ENCODE measurements at regions not wholly inside any gene's neighbourhood (a gene's known extent, or its start where the extent isn't known, plus 50 kb on each side); places are given as distances from the start of the nearest gene placed in this dataset.

DNA sequence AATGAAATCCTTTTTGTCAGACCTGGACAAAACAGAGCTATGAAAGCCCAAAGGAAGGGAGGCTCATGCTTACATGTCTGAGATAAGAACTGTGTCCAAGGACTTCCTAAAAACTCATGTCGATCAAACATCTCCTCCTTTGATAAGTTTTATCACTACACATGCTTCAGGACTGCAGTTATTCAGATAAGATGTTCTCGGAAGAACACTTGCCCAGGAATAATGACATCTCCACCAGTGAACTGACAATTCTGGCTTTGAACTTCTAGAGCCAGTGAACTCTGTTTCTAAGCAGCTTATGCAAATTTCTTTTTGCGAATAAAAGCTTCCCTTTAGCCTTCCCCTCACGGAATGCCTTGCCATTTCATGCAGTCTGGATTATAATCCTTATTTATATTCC lies 561.6 kb downstream of the TBC1D4 start:
- intact Hi-C loops (cut with DNase I): no loop called here
- 72% methylated on average over 4 of the region's 4 CpGs for WGBS
- no peak for TF ChIP-seq POLR2AphosphoS5 (IDR thresholded peaks at IDR 0.05)
- no peak for TF ChIP-seq POLR2A (IDR thresholded peaks at IDR 0.05)
- TF ChIP-seq CTCF (IDR thresholded peaks at IDR 0.05): no peak
- H3K9me3 ChIP-seq: no peaks in the 10 kb centered on the region
- H3K27me3 ChIP-seq (replicated peaks; ENCODE audit: insufficient read depth): no peaks in the 10 kb centered on the region
- DNase-seq (ENCODE audit: low spot score): no peak
- H3K27ac ChIP-seq: no peak overlapping the region
- H3K4me1 ChIP-seq (replicated peaks): no peaks in the 10 kb centered on the region
- no peaks in the 10 kb centered on the region for H3K36me3 ChIP-seq
- no peak overlapping the region for H3K4me3 ChIP-seq

DNA sequence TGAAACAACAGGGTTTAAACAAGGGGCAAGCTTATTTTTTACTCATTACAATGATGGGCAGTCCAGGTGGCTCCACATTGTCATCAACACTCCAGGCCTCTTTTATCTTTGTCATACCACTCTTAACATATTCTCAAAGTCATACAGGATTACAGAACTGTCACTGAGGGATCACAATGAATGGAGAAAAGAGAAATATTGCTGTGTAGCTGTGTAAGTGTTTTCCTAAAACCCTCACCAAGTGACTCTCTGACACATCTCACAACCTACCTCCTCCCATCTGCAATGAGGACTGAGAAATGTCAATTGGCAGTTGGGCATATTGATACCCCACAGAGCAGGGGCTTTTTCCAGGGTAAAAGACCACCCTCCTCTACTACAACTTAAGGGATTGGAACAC lies 562.1 kb downstream of the TBC1D4 start:
- intact Hi-C loops (cut with DNase I): no loop called here
- no peak for DNase-seq (ENCODE audit: low spot score)
- Histone ChIP-seq H3K4me3 (no peak overlapping the region), H3K9me3 (no peaks in the 10 kb centered on the region), H3K4me1 (replicated peaks) (no peaks in the 10 kb centered on the region), H3K27ac (no peak overlapping the region), H3K36me3 (no peaks in the 10 kb centered on the region), H3K27me3 (replicated peaks; ENCODE audit: insufficient read depth) (no peaks in the 10 kb centered on the region)
- no peak for TF ChIP-seq POLR2AphosphoS5 (IDR thresholded peaks at IDR 0.05)
- no peak for TF ChIP-seq POLR2A (IDR thresholded peaks at IDR 0.05)
- TF ChIP-seq CTCF (IDR thresholded peaks at IDR 0.05): no peak

- Histone ChIP-seq H3K4me1 (replicated peaks) (no peaks in the 10 kb centered on the region), H3K27me3 (replicated peaks; ENCODE audit: insufficient read depth) (no peaks in the 10 kb centered on the region), H3K36me3 (no peaks in the 10 kb centered on the region), H3K27ac (no peak overlapping the region), H3K4me3 (no peak overlapping the region), H3K9me3 (no peaks in the 10 kb centered on the region)
- DNase-seq (ENCODE audit: low spot score): no peak
- TF ChIP-seq CTCF (IDR thresholded peaks at IDR 0.05) (no peak), POLR2AphosphoS5 (IDR thresholded peaks at IDR 0.05) (no peak), POLR2A (IDR thresholded peaks at IDR 0.05) (no peak)
- intact Hi-C loops (cut with DNase I): no loop called here
- WGBS: 79% methylated on average over 2 of the region's 2 CpGs
These were observed 569.1 kb downstream of the TBC1D4 start for GRCh38 chr13:74912898-74913297.

DNA sequence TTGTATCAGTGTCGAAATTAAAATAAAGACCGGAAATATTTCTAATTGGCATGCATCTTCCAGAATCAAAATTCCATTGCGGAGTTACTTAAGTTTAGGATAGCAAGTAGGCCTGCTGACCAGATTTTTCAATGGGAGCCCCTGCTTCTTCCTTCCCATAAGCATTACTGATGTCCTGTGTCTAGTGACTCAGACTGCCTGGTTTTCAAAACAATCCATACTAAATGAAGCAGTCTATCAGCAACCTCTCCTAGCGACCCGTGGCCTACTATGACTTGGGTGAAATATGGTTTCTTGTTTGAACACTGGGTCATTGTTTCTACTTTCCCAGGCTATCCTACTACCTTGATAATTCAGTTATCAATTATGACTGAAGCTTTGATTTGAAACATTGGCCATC lies 571.6 kb downstream of the TBC1D4 start:
- no peak for TF ChIP-seq POLR2A (IDR thresholded peaks at IDR 0.05)
- TF ChIP-seq CTCF (IDR thresholded peaks at IDR 0.05): no peak
- no peak for TF ChIP-seq POLR2AphosphoS5 (IDR thresholded peaks at IDR 0.05)
- Histone ChIP-seq H3K27me3 (replicated peaks; ENCODE audit: insufficient read depth) (no peaks in the 10 kb centered on the region), H3K4me1 (replicated peaks) (no peaks in the 10 kb centered on the region), H3K4me3 (no peak overlapping the region), H3K36me3 (no peaks in the 10 kb centered on the region), H3K9me3 (no peaks in the 10 kb centered on the region), H3K27ac (no peak overlapping the region)
- no peak for DNase-seq (ENCODE audit: low spot score)
- intact Hi-C loops (cut with DNase I): no loop called here
- 81% methylated on average over 5 of the region's 5 CpGs for WGBS

- 78% methylated on average over 5 of the region's 5 CpGs for WGBS
- Histone ChIP-seq H3K4me1 (replicated peaks) (no peaks in the 10 kb centered on the region), H3K9me3 (no peaks in the 10 kb centered on the region), H3K36me3 (no peaks in the 10 kb centered on the region), H3K4me3 (no peak overlapping the region), H3K27ac (no peak overlapping the region), H3K27me3 (replicated peaks; ENCODE audit: insufficient read depth) (no peaks in the 10 kb centered on the region)
- TF ChIP-seq CTCF (IDR thresholded peaks at IDR 0.05) (no peak), POLR2A (IDR thresholded peaks at IDR 0.05) (no peak), POLR2AphosphoS5 (IDR thresholded peaks at IDR 0.05) (no peak)
- intact Hi-C loops (cut with DNase I): no loop called here
- DNase-seq (ENCODE audit: low spot score): no peak
These were observed 574.2 kb downstream of the TBC1D4 start for GRCh38 chr13:74907788-74908187.
